ENCODE measurements at regions not wholly inside any gene's neighbourhood (a gene's known extent, or its start where the extent isn't known, plus 50 kb on each side); places are given as distances from the start of the nearest gene placed in this dataset.

DNA sequence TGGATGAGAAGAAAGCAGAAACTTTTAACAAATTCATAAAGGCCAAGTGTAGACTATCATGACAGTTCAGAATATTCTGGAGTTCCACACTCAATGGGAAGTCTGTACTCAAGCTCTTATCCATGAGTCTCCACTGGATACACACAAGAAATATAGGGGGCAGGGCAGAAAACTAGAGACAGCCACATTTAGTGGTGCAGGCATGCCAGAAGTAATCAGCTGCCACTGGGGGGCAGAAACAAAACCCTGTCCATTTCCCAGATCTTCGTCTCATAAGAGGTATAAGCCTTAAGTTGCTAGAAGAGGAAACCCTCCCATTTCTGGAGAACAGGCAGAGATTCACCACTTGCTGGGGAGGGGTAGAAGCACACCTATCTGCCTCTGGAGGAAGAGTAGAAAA is 166.8 kb upstream of the GALNT2 start:
- POLR2A ChIA-PET (ENCODE audit: unreplicated experiment), result no interaction called here

DNA sequence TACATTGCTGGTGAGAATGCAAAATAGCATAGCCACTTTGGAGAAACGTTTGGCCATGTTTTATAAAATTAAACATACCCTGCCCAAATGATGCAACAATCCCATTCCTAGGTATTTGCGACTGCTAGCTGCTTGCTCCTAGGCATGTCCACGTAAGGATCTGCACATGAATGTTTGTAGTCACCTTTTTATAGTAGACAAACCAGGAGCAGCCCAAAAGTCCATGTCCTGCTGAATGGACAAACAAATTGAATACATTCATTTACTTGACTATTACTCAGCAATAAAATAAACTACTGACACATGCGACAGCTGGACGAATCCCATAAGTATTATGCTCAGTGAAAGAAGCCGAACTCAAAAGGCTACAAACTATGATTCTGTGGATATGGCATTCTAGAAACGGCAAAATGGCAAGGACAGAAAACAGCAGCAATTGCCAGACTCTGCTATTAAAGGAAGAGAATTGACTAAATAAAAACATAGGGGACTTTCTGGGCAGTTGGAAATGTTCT is 161.9 kb upstream of the GALNT2 start:
- no peaks in the 10 kb centered on the region for H3K9me3 ChIP-seq (ENCODE audit: low read length)
- peak overlapping the region; percentile 2; the same call in 1 of the 2 replicates for H3K4me2 ChIP-seq (ENCODE audit: low read length)
- H3K4me1 ChIP-seq (ENCODE audit: insufficient read depth, low read length), result peaks cover 6% of the 10 kb centered on the region; the same call in 1 of the 2 replicates
- no peaks in the 10 kb centered on the region for H3F3A ChIP-seq (ENCODE audit: low read length, unreplicated experiment)
- POLR2A ChIA-PET (ENCODE audit: unreplicated experiment), result no interaction called here
- intact Hi-C loops (cut with micrococcal nuclease), result no loop called here
- peaks cover 63% of the 10 kb centered on the region for H3K27me3 ChIP-seq (ENCODE audit: low read length)
- TF ChIP-seq, protein P1, sequence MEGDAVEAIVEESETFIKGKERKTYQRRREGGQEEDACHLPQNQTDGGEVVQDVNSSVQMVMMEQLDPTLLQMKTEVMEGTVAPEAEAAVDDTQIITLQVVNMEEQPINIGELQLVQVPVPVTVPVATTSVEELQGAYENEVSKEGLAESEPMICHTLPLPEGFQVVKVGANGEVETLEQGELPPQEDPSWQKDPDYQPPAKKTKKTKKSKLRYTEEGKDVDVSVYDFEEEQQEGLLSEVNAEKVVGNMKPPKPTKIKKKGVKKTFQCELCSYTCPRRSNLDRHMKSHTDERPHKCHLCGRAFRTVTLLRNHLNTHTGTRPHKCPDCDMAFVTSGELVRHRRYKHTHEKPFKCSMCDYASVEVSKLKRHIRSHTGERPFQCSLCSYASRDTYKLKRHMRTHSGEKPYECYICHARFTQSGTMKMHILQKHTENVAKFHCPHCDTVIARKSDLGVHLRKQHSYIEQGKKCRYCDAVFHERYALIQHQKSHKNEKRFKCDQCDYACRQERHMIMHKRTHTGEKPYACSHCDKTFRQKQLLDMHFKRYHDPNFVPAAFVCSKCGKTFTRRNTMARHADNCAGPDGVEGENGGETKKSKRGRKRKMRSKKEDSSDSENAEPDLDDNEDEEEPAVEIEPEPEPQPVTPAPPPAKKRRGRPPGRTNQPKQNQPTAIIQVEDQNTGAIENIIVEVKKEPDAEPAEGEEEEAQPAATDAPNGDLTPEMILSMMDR (conservative IDR thresholded peaks at IDR 0.05; ENCODE audit: low read depth, low read length), result no peak
- no peak for TF ChIP-seq EZH2phosphoT487 (IDR thresholded peaks at IDR 0.05; ENCODE audit: borderline replicate concordance, low read length)
- TF ChIP-seq EZH2 (IDR thresholded peaks at IDR 0.05; ENCODE audit: low read length, unreplicated experiment), result no peak
- CTCF ChIA-PET, result no interaction called here
- H3K9me2 ChIP-seq (replicated peaks; ENCODE audit: low read length), result no peaks in the 10 kb centered on the region
- DNase-seq, result peak; percentile 34
- BruUV-seq (replicated peaks), result no TSS peak
- no peak overlapping the region for H2AFZ ChIP-seq (ENCODE audit: low read length)
- H3K4me3 ChIP-seq (ENCODE audit: low read length), result no peak overlapping the region
- H3K36me3 ChIP-seq (ENCODE audit: low read depth, low read length), result no peaks in the 10 kb centered on the region
- ATAC-seq, result no peak
- H3K9ac ChIP-seq (ENCODE audit: low read length), result no peak overlapping the region
- H3K79me2 ChIP-seq (ENCODE audit: low read length), result no peaks in the 10 kb centered on the region
- no peaks in the 10 kb centered on the region for H4K20me1 ChIP-seq (ENCODE audit: low read length)
- no peak overlapping the region for H3K27ac ChIP-seq (ENCODE audit: low read length)

More for the DNA sequence above, 166.8 kb upstream of the GALNT2 start:
- H4K20me1 ChIP-seq (ENCODE audit: low read length), result no peaks in the 10 kb centered on the region
- H3F3A ChIP-seq (ENCODE audit: low read length, unreplicated experiment), result no peaks in the 10 kb centered on the region
- no peak overlapping the region for H3K27ac ChIP-seq (ENCODE audit: low read length)
- H3K4me3 ChIP-seq (ENCODE audit: low read length), result no peak overlapping the region
- H3K36me3 ChIP-seq (ENCODE audit: low read depth, low read length), result no peaks in the 10 kb centered on the region
- CTCF ChIA-PET, result no interaction called here
- H2AFZ ChIP-seq (ENCODE audit: low read length), result no peak overlapping the region
- H3K4me1 ChIP-seq (ENCODE audit: insufficient read depth, low read length), result peaks cover 5% of the 10 kb centered on the region; the same call in 1 of the 2 replicates
- H3K27me3 ChIP-seq (ENCODE audit: low read length), result peaks cover 41% of the 10 kb centered on the region
- BruUV-seq (replicated peaks), result no TSS peak
- no peaks in the 10 kb centered on the region for H3K9me2 ChIP-seq (replicated peaks; ENCODE audit: low read length)
- H3K9ac ChIP-seq (ENCODE audit: low read length), result no peak overlapping the region
- DNase-seq, result no peak
- H3K4me2 ChIP-seq (ENCODE audit: low read length), result no peak overlapping the region
- intact Hi-C loops (cut with micrococcal nuclease), result no loop called here
- no peaks in the 10 kb centered on the region for H3K9me3 ChIP-seq (ENCODE audit: low read length)
- TF ChIP-seq, protein P1 (conservative IDR thresholded peaks at IDR 0.05; ENCODE audit: low read depth, low read length), result 0 out of 2 replicates have a peak, but pooled peaks have one; percentile 17
- no peak for TF ChIP-seq EZH2 (IDR thresholded peaks at IDR 0.05; ENCODE audit: low read length, unreplicated experiment)
- H3K79me2 ChIP-seq (ENCODE audit: low read length), result no peaks in the 10 kb centered on the region
- ATAC-seq, result no peak

DNA sequence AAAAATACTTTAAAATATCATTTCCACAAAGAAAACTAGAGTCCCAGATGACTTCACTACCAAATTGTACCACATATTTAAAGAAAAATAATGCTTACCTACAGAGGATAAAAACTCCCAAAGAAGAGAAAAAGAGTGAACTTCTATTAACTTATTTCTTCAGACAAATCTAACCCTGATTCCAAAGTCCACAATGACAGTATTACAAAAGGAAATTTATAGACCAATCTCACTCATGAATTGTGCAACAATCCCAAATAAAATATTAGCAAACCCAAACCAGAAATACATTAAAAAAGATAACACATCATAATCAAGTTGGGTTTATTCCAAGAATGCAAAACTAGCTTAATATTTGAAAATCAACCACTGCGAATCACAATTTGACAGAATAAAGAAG is 161.4 kb upstream of the GALNT2 start:
- H2AFZ ChIP-seq (ENCODE audit: low read length), result no peak overlapping the region
- H3K36me3 ChIP-seq (ENCODE audit: low read depth, low read length), result no peaks in the 10 kb centered on the region
- intact Hi-C loops (cut with micrococcal nuclease), result no loop called here
- H3K4me1 ChIP-seq (ENCODE audit: insufficient read depth, low read length), result peaks cover 6% of the 10 kb centered on the region; the same call in 1 of the 2 replicates
- DNase-seq (no peak), ATAC-seq (no peak)
- no TSS peak for BruUV-seq (replicated peaks)
- POLR2A ChIA-PET (ENCODE audit: unreplicated experiment), result no interaction called here
- H3F3A ChIP-seq (ENCODE audit: low read length, unreplicated experiment), result no peaks in the 10 kb centered on the region
- H3K4me3 ChIP-seq (ENCODE audit: low read length), result no peak overlapping the region
- no peaks in the 10 kb centered on the region for H3K79me2 ChIP-seq (ENCODE audit: low read length)
- CTCF ChIA-PET, result no interaction called here
- no peak for TF ChIP-seq EZH2 (IDR thresholded peaks at IDR 0.05; ENCODE audit: low read length, unreplicated experiment)
- TF ChIP-seq, protein P1 (conservative IDR thresholded peaks at IDR 0.05; ENCODE audit: low read depth, low read length), result no peak
- no peak for TF ChIP-seq EZH2phosphoT487 (IDR thresholded peaks at IDR 0.05; ENCODE audit: borderline replicate concordance, low read length)
- peaks cover 65% of the 10 kb centered on the region for H3K27me3 ChIP-seq (ENCODE audit: low read length)
- no peak overlapping the region for H3K9ac ChIP-seq (ENCODE audit: low read length)
- H3K4me2 ChIP-seq (ENCODE audit: low read length), result no peak overlapping the region
- no peak overlapping the region for H3K27ac ChIP-seq (ENCODE audit: low read length)
- H4K20me1 ChIP-seq (ENCODE audit: low read length), result no peaks in the 10 kb centered on the region
- H3K9me2 ChIP-seq (replicated peaks; ENCODE audit: low read length), result no peaks in the 10 kb centered on the region
- H3K9me3 ChIP-seq (ENCODE audit: low read length), result no peaks in the 10 kb centered on the region
